ENCODE measurements at regions not wholly inside any gene's neighbourhood (a gene's known extent, or its start where the extent isn't known, plus 50 kb on each side); places are given as distances from the start of the nearest gene placed in this dataset.

- TF ChIP-seq CTCF (conservative IDR thresholded peaks at IDR 0.05; ENCODE audit: low read depth, low read length) (no peak), EZH2phosphoT487 (IDR thresholded peaks at IDR 0.05; ENCODE audit: borderline replicate concordance, low read length) (no peak)
These were observed 1391.4 kb downstream of the EFNB2 start for GRCh38 chr13:105144020-105144419.
